Brain microvascular endothelial cell (primary cell): ENCODE measurements at regions not wholly inside any gene's neighbourhood (a gene's known extent, or its start where the extent isn't known, plus 50 kb on each side); places are given as distances from the start of the nearest gene placed in this dataset.

Experiments
- DNase-seq: peaks from one replicate; pipeline ENCODE4 v3.0.0-alpha.2; 2020
- H3K27ac ChIP-seq: fragments of 250-450 bp; sonication (Bioruptor Pico); 2 replicates; pipeline ENCODE4 v1.5.1; 2020; ENCODE audit warnings: mild to moderate bottlenecking, moderate library complexity
- H3K27me3 ChIP-seq: fragments of 250-450 bp; sonication (Bioruptor Pico); replicated peaks from 2 replicates; pipeline ENCODE4 v1.5.1; 2020; ENCODE audit warnings: mild to moderate bottlenecking
- H3K36me3 ChIP-seq: fragments of 250-450 bp; sonication (Bioruptor Pico); replicated peaks from 2 replicates; pipeline ENCODE4 v1.5.1; 2020; ENCODE audit warnings: mild to moderate bottlenecking
- H3K4me3 ChIP-seq: 2 replicates; pipeline ENCODE4 v1.5.1; 2011; ENCODE audit warnings: low read depth, mild to moderate bottlenecking, control low read depth, low read length, moderate library complexity
- CTCF ChIP-seq: IDR thresholded peaks from 2 replicates; pipeline ENCODE4 v1.5.1; 2011; ENCODE audit warnings: low read depth, mild to moderate bottlenecking, moderate library complexity, low read length, control low read depth, inconsistent platforms; ENCODE audit errors: missing control alignments
- in situ Hi-C: cut with HindIII; loops from 2 replicates; pipeline ENCODE4 v1.10.0; 2017; ENCODE audit warnings: low sequenced_read_pairs, low pct_ligation_motif_present

- TF ChIP-seq CTCF = no peak
- Histone ChIP-seq H3K27me3 (no peaks in the 10 kb centered on the region), H3K27ac (no peak overlapping the region), H3K4me3 (no peak overlapping the region), H3K36me3 (no peaks in the 10 kb centered on the region)
- in situ Hi-C loops = no loop called here
- no peak for DNase-seq
Measured at GRCh38 chrY:19142093-19142492, 368.6 kb upstream of the HSFY2 start.

DNA sequence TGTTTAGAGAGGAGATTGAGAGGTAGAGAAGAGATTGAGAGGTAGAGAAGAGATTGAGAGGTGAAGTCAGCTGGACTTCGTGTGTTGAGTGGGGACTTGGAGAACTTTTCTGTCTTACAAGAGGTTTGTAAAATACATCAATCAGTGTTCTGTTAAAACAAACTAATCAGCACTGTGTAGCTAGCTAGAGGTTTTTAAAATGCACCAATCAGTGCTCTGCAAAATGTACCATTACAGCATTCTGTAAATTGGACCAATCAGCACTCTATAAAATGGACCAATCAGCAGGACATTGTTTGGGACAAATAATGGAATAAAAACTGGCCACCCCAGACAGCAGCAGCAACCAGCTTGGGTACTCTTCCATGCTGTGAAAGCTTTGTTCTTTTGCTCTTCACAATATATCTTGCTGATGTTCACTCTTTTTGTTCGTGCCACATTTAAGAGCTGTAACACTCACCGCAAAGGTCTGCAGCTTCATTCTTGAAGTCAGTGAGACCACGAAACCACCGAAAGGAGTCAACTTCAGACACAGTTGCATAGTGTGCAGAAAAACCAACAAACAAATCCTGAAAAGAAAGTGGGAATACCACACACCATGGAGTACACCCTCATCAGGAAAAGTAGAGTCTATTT, 366.9 kb upstream of the HSFY2 start:
- Histone ChIP-seq H3K27me3 (no peaks in the 10 kb centered on the region), H3K4me3 (no peak overlapping the region), H3K36me3 (no peaks in the 10 kb centered on the region), H3K27ac (no peak overlapping the region)
- no peak for TF ChIP-seq CTCF
- DNase-seq = no peak
- in situ Hi-C loops = no loop called here

- TF ChIP-seq CTCF = no peak
- Histone ChIP-seq H3K4me3 (no peak overlapping the region), H3K27me3 (no peaks in the 10 kb centered on the region), H3K36me3 (no peaks in the 10 kb centered on the region), H3K27ac (no peak overlapping the region)
- DNase-seq = no peak
- in situ Hi-C loops = no loop called here
Measured at GRCh38 chrY:19134426-19134825, 360.9 kb upstream of the HSFY2 start.

- no peaks in the 10 kb centered on the region for H3K27me3 ChIP-seq
- no peak for TF ChIP-seq CTCF
- no peak for DNase-seq
- in situ Hi-C loops = no loop called here
- H3K36me3 ChIP-seq = no peaks in the 10 kb centered on the region
- H3K27ac ChIP-seq = no peak overlapping the region
- H3K4me3 ChIP-seq = no peak overlapping the region
Measured at GRCh38 chrY:19130569-19131358, 357.2 kb upstream of the HSFY2 start.

DNA sequence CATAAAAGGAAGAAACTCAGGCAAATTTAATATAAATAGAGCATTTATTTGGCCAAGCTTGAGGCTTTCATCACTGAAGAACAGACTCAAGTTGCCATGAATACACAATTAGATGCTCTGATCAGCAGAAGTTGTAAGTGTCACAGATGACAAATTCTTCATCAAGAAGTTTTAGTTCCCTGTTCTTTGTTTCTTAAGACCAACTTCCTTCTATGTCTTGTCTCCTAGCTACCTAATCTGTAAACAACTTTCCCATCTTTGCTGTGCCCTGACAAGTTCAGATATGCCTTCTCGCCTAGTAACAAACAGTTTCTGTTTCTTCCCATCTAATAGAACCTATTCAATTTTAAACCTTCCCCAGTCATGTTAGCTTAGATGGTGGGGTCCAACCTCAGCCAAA, 353.4 kb upstream of the HSFY2 start:
- no peak for DNase-seq
- no peak for TF ChIP-seq CTCF
- Histone ChIP-seq H3K36me3 (no peaks in the 10 kb centered on the region), H3K27ac (no peak overlapping the region), H3K27me3 (no peaks in the 10 kb centered on the region), H3K4me3 (no peak overlapping the region)
- in situ Hi-C loops = no loop called here
